IMR-90 (cell line): ENCODE measurements at regions not wholly inside any gene's neighbourhood (a gene's known extent, or its start where the extent isn't known, plus 50 kb on each side); places are given as distances from the start of the nearest gene placed in this dataset.

Source experiments
- MAFK ChIP-seq: IDR thresholded peaks from 2 replicates; pipeline ENCODE4 v1.6.1; 2012; ENCODE audit warnings: low read depth, low read length, improper control_type of control experiment
- POLR2A ChIP-seq: IDR thresholded peaks from 2 replicates; pipeline ENCODE4 v1.6.1; 2012; ENCODE audit warnings: mild to moderate bottlenecking, low read depth, low read length
- USF2 ChIP-seq: fragments of 150-350 bp; IDR thresholded peaks from 2 replicates; pipeline ENCODE4 v1.6.1; 2017; ENCODE audit warnings: mild to moderate bottlenecking, antibody characterized with exemption, low read length, low read depth
- TF ChIP-seq, protein P1 (sequence below): conservative IDR thresholded peaks from 2 replicates; pipeline ENCODE4 v1.5.1; 2012; ENCODE audit warnings: mild to moderate bottlenecking, low read depth, low read length, improper control_type of control experiment

- TF ChIP-seq, protein P1, sequence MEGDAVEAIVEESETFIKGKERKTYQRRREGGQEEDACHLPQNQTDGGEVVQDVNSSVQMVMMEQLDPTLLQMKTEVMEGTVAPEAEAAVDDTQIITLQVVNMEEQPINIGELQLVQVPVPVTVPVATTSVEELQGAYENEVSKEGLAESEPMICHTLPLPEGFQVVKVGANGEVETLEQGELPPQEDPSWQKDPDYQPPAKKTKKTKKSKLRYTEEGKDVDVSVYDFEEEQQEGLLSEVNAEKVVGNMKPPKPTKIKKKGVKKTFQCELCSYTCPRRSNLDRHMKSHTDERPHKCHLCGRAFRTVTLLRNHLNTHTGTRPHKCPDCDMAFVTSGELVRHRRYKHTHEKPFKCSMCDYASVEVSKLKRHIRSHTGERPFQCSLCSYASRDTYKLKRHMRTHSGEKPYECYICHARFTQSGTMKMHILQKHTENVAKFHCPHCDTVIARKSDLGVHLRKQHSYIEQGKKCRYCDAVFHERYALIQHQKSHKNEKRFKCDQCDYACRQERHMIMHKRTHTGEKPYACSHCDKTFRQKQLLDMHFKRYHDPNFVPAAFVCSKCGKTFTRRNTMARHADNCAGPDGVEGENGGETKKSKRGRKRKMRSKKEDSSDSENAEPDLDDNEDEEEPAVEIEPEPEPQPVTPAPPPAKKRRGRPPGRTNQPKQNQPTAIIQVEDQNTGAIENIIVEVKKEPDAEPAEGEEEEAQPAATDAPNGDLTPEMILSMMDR: no peak
- TF ChIP-seq POLR2A (no peak), USF2 (no peak), MAFK (no peak)
Observed at GRCh38 chr14:106807493-106807892, 1281.1 kb downstream of the TMEM121 start.
